Right lobe of liver (tissue), 6 donors: ENCODE measurements at regions not wholly inside any gene's neighbourhood (a gene's known extent, or its start where the extent isn't known, plus 50 kb on each side); places are given as distances from the start of the nearest gene placed in this dataset.
A peak's percentile ranks its signal among the peaks of the same experiment; 100 is the strongest.

Experiments used
- ATAC-seq, 4 donors: fragments of 200-7000 bp; cut with Tn5 transposase; one replicate each; pipeline ENCODE4 v1.9.1; 2020; ENCODE audit warnings: mild to moderate bottlenecking in 4 of 4, moderate library complexity in 4 of 4
- DNase-seq, 3 donors: peaks; one replicate each; pipeline ENCODE4 v3.0.0-alpha.2; 2020
- H3K27ac ChIP-seq, 3 donors: fragments of 200-600 bp; one replicate each; pipeline ENCODE4 v1.8.0; 2022
- H3K27me3 ChIP-seq, 2 donors: fragments of 200-600 bp; one replicate each; pipeline ENCODE4 v1.8.0; 2022
- H3K36me3 ChIP-seq, 4 donors: fragments of 200-600 bp; sonication (generic) in 1 of 4; one replicate each; pipeline versions ENCODE4 v1.5.1 to v1.8.0; 2017 to 2022; ENCODE audit warnings: control low read depth in 1 of 4
- H3K4me1 ChIP-seq, 4 donors: fragments of 200-600 bp; sonication (generic) in 1 of 4; one replicate each; pipeline versions ENCODE4 v1.5.1 to v1.8.0; 2017 to 2022; ENCODE audit warnings: control low read depth in 1 of 4
- H3K4me3 ChIP-seq, 3 donors: fragments of 200-600 bp; one replicate each; pipeline ENCODE4 v1.8.0; 2022
- H3K9me3 ChIP-seq, 4 donors: fragments of 200-600 bp; sonication (generic) in 1 of 4; one replicate each; pipeline versions ENCODE4 v1.5.1 to v1.8.0; 2017 to 2022; ENCODE audit warnings: control low read depth in 1 of 4
- POLR2A ChIP-seq: fragments of 450-650 bp; IDR thresholded peaks from one replicate; pipeline ENCODE4 v1.6.1; 2017; ENCODE audit warnings: antibody characterized with exemption, mild to moderate bottlenecking
- WGBS: methylation state at CpG from one replicate; pipeline ENCODE4 v1.1.6; 2018; ENCODE audit warnings: low coverage, low lambda C conversion rate; ENCODE audit not compliant: insufficient coverage; ENCODE audit errors: missing lambda C conversion rate; 5-methylcytosine and 5-hydroxymethylcytosine counted together
- intact Hi-C, 2 donors: fragments of 100-400 bp; cut with DNase I; formaldehyde crosslinking; loops; one replicate each; pipeline versions ENCODE4 v1.11.2 to v1.14.1; 2022
- TF ChIP-seq, protein P1 (sequence below), 4 donors: fragments of 200-600 bp in 3 of 4; fragments of 450-650 bp in 1 of 4; IDR thresholded peaks; one replicate each; pipeline versions ENCODE4 v1.5.1 to v1.8.0; 2016 to 2022; ENCODE audit warnings: antibody characterized with exemption in 4 of 4, mild to moderate bottlenecking in 2 of 4
- donor health status: DM: no; HTN: yes; CAD: no.
- donor health status: DM: no; HTN: no; CAD: no.
- donor health status: DM: no; HTN: no; CAD: no.
- donor health status: DM: no; HTN: yes; CAD: no.
- donor health status: DM: no; HTN: yes; CAD: no.

DNA sequence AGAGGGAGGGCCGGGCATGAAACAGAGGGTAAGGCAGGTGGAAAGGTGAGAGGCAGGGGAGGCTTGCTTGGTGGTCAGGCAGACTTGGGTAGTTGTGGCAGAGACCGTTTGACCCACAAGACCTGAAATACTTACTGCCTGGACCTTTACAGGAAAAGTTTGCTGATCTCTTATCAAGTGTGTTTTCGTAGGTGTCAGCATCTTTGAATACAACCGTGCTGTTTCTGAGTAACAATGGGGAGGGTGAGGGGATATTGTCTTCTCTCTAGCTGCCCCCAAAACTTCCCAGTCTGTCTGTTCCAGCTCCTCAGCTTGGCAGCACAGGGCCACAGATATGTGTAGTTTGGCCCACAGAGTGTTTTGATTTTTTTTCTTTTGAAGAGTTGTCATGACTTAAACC lies 212.5 kb upstream of the MPHOSPH6 start:
- H3K4me3 ChIP-seq: no peak overlapping the region
- no peaks in the 10 kb centered on the region for H3K27me3 ChIP-seq
- H3K4me1 ChIP-seq: no peaks in the 10 kb centered on the region
- TF ChIP-seq, protein P1, sequence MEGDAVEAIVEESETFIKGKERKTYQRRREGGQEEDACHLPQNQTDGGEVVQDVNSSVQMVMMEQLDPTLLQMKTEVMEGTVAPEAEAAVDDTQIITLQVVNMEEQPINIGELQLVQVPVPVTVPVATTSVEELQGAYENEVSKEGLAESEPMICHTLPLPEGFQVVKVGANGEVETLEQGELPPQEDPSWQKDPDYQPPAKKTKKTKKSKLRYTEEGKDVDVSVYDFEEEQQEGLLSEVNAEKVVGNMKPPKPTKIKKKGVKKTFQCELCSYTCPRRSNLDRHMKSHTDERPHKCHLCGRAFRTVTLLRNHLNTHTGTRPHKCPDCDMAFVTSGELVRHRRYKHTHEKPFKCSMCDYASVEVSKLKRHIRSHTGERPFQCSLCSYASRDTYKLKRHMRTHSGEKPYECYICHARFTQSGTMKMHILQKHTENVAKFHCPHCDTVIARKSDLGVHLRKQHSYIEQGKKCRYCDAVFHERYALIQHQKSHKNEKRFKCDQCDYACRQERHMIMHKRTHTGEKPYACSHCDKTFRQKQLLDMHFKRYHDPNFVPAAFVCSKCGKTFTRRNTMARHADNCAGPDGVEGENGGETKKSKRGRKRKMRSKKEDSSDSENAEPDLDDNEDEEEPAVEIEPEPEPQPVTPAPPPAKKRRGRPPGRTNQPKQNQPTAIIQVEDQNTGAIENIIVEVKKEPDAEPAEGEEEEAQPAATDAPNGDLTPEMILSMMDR (IDR thresholded peaks at IDR 0.05): no peak
- no peak for TF ChIP-seq POLR2A
- no peak for ATAC-seq
- H3K27ac ChIP-seq: no peak overlapping the region
- no peaks in the 10 kb centered on the region for H3K36me3 ChIP-seq
- no peak for DNase-seq
- no peaks in the 10 kb centered on the region for H3K9me3 ChIP-seq
- intact Hi-C loops: no loop called here
- WGBS: 44% methylated on average over 3 of the region's 4 CpGs

DNA sequence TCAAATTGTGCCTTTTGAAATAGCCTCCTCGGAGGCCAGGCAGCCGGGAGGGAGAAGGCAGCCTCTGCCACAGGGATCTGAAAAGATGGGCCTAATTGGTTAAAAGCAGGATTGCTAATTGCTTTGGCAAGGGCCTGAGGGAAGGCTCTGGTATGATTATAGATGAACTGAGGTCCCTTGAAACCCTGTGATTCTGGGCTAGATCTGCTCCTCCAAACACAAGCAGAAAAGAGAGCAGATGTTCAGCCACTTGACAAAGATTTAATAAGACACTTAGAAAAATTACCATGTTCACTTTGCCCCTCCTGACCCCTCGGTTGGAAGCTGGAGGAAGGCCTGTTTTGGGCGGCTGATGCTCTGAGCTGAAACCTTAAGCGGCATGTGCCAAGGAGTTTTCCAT lies 209.5 kb upstream of the MPHOSPH6 start:
- H3K9me3 ChIP-seq: no peaks in the 10 kb centered on the region
- no peaks in the 10 kb centered on the region for H3K27me3 ChIP-seq
- no peak overlapping the region for H3K4me3 ChIP-seq
- 60% methylated on average over 5 of the region's 5 CpGs for WGBS
- H3K27ac ChIP-seq: no peak overlapping the region
- ATAC-seq (no peak), DNase-seq (no peak)
- no peaks in the 10 kb centered on the region for H3K4me1 ChIP-seq
- intact Hi-C loops: no loop called here
- TF ChIP-seq, protein P1 (IDR thresholded peaks at IDR 0.05): no peak
- TF ChIP-seq POLR2A: no peak
- no peaks in the 10 kb centered on the region for H3K36me3 ChIP-seq

DNA sequence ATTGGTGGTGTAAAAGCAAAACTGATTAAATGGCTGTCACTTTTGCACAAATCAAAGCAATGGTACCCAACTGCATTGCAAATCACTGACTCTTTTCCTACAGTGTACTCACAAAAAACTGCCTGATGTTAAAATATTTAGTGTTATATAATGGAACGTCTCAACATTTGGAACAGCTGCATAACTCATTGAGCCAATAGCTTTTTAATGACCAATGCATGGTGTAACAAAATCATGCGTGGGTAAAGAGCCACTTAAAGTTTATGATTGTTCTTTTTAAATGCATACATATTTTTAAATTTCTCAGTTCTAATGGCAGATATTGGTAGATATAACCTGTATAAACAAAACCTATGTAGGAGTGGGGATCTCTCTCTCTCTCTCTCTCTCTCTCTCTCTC lies 204.0 kb upstream of the MPHOSPH6 start:
- intact Hi-C loops: no loop called here
- H3K36me3 ChIP-seq: no peaks in the 10 kb centered on the region
- no peak overlapping the region for H3K27ac ChIP-seq
- no peaks in the 10 kb centered on the region for H3K9me3 ChIP-seq
- H3K4me1 ChIP-seq: no peaks in the 10 kb centered on the region
- DNase-seq (no peak), ATAC-seq (no peak)
- WGBS: 58% methylated on average over 2 of the region's 2 CpGs
- H3K27me3 ChIP-seq: no peaks in the 10 kb centered on the region
- H3K4me3 ChIP-seq: no peak overlapping the region
- TF ChIP-seq POLR2A: no peak
- TF ChIP-seq, protein P1 (IDR thresholded peaks at IDR 0.05): no peak

DNA sequence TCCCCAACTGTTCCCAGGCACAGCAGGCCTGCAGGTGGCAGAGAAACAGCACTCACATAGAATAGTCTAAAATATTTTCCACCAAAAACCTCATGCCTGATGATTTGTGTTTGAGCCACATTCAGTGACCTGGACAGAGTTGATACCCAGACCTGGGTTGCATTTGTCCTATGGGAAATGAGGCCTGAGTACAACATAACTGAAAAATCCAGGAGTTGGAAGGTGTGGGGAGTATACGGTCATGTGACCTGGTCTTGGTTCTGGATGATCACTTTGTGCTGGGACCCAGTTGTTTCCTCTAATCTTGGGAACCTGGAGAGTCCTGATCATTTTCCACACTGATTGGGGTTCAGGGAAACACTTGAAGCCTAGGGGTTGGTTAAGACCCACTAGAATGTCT lies 200.3 kb upstream of the MPHOSPH6 start:
- H3K36me3 ChIP-seq: no peaks in the 10 kb centered on the region
- no peak overlapping the region for H3K4me3 ChIP-seq
- ATAC-seq (no peak), DNase-seq (no peak)
- intact Hi-C loops: no loop called here
- TF ChIP-seq, protein P1 (IDR thresholded peaks at IDR 0.05): no peak
- no peak for TF ChIP-seq POLR2A
- no peak overlapping the region for H3K27ac ChIP-seq
- H3K27me3 ChIP-seq: no peaks in the 10 kb centered on the region
- H3K9me3 ChIP-seq: no peaks in the 10 kb centered on the region
- H3K4me1 ChIP-seq: no peaks in the 10 kb centered on the region
- WGBS: no CpG with 5 or more reads among the region's 1 CpG

DNA sequence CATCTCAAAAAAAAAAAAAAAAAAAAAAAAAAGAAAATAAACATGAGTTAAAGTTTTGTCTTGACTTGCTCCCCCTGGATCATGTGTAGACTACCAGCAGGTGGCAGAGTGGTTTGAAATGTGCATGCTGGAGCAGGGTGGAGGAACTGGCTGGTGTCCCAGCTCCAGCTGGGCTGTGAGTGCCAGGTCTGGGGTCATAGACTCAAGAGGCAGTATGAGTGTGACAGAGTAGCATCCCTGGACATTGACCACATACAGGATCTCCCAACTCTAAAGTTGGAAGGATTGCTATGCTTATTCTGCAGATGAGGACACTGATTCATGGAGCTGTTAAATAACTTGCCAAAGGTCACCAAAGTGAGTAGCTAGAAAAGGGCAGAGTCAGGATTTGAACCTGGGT lies 198.0 kb upstream of the MPHOSPH6 start:
- peak; percentile 72 to 80 (median 77) for DNase-seq
- no peak for TF ChIP-seq POLR2A
- TF ChIP-seq, protein P1 (IDR thresholded peaks at IDR 0.05): peak; percentile 27 to 61 (median 46)
- no peaks in the 10 kb centered on the region for H3K27me3 ChIP-seq
- H3K27ac ChIP-seq: no peak overlapping the region
- H3K4me1 ChIP-seq: no peaks in the 10 kb centered on the region
- H3K36me3 ChIP-seq: no peaks in the 10 kb centered on the region
- H3K9me3 ChIP-seq: no peaks in the 10 kb centered on the region
- ATAC-seq: peak; percentile 92 to 99 (median 96)
- no peak overlapping the region for H3K4me3 ChIP-seq
- intact Hi-C loops: no loop called here
